GM10847 (cell line): ENCODE measurements at regions not wholly inside any gene's neighbourhood (a gene's known extent, or its start where the extent isn't known, plus 50 kb on each side); places are given as distances from the start of the nearest gene placed in this dataset.

Source experiments
- POLR2A ChIP-seq: IDR thresholded peaks from 2 replicates; pipeline ENCODE4 v1.6.1; 2011; ENCODE audit not compliant: insufficient read length; ENCODE audit errors: extremely low read depth

GRCh38 chr17:71251276-71251675 is 869.5 kb upstream of the SOX9 start:
- TF ChIP-seq POLR2A, result no peak

DNA sequence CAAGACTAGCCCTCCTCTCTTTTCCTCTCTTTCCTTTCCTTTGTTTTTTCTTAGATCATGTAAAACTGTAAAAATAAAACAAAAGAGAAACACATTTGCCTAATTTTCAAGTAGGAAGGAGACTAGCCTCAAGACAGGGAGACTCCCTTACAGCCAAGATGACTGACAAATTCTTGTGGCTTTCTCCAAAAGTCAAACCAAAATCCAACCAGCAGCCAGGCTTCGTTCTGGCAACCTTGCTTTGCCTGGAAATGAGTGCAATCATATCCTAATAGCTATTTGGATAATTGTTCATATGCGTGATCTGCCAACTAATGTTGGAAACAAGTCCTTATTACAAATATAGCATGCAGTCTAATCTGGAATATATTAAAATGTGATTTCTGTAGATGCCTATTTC is 868.9 kb upstream of the SOX9 start:
- no peak for TF ChIP-seq POLR2A

GRCh38 chr17:71252436-71252835 is 868.4 kb upstream of the SOX9 start:
- no peak for TF ChIP-seq POLR2A

DNA sequence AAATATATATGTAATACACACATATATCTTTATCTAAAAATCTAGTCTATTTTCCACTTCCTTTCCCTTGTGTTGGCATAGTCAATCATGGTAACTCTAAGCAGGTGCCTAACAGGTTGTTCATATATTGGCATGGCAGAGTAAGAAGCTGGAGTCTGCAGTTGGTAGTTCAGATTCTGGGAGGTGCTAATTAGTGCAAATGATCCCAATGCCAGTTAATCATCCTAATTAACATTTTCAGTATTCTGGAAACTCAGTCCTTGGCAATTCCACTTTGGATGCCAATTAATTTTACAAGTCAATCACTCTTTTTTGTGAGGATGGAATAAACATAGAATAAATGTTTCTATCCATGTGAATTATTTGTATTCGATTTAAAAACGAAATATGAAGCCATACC is 863.7 kb upstream of the SOX9 start:
- TF ChIP-seq POLR2A, result no peak

GRCh38 chr17:71260366-71260940 is 860.4 kb upstream of the SOX9 start:
- no peak for TF ChIP-seq POLR2A

DNA sequence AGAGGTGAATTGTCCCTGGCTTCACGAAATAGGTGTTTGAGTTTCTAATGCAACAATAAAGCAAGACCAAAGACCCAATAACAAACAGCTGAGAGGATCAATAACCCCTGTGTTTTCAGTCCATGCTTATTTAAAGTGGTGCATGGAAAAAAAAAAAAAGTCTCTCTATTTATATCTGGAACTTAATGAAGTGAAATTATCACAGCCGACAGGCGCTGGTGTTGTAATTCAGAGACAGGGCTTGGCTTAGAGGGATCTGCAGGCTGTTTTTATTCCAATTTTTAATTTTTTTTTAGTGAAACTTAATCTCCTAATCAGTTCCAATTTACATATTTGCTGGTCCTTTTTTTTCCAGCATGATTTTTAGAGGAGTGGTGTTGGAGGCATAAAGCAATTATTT is 858.2 kb upstream of the SOX9 start:
- TF ChIP-seq POLR2A, result no peak

DNA sequence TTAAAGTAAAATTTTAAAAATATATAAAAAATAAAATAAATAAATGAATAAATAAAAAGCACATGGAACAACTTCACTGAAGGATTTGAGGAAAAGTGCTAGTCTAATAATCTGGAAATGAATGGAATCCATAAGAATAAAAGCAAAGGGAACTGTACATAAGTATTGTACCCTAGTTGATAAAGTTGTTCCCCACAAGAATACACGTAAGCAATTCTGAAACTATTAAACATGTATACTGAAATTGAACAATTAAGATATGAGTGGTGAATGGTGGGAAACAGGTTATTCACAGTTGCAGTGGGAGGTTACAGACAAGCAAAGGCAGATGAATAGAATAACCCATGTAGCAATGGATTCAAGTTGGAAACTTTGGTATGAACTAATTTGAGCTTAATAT is 853.2 kb upstream of the SOX9 start:
- TF ChIP-seq POLR2A, result no peak

GRCh38 chr17:71269201-71269600 is 851.6 kb upstream of the SOX9 start:
- no peak for TF ChIP-seq POLR2A

- TF ChIP-seq POLR2A, result no peak
These were observed 847.4 kb upstream of the SOX9 start for GRCh38 chr17:71273441-71273840.

DNA sequence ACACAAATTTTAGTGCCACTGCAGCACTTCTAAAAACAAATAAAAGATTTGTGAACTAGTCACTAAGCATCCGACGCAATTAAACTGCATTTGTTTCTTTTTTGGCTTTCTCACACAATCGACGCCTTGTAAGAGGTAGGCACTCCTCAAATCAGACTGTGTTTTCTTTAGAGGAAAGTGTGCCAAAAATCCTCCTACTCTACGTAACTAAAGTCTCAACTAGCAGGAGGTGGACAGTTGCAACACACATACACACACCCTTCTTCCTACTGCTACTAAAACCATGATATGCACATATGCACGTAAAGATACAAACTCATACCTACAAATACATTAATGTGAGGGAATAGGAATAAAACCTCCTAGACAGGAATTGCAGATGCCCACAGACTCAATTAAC is 844.7 kb upstream of the SOX9 start:
- no peak for TF ChIP-seq POLR2A

- no peak for TF ChIP-seq POLR2A
These were observed 837.3 kb upstream of the SOX9 start for GRCh38 chr17:71283486-71283885.

DNA sequence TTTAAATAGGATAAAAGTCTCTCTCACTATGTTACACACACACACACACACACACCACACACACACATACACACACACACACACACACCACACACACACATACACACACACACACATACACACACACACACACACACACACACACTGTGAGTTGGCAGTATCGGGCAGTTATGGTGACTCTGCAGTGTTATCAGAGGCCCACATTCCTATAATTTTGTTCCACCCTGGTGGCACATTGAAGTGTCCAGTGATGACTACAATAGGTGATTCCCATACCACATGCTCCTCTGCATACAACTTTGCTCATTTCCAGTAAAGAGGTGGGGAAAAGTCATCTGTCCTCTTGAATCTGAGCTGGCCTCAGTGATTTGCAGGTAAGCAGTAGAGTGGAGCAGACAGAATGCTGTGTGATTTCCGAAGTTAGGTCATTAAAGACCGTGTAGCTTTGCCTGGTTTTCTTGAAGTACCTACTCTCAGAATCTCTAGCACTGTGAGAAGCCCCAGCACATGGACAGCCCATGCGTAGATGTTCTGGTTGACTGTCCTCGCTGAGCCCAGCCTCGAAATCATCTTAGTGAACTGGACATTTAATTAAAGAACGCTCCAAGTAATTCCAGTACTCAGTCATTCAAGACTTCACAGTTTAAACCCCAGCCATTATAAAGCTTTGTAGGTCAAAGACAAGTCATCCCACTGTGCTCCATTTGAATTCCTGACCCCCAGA is 836.6 kb upstream of the SOX9 start:
- TF ChIP-seq POLR2A, result no peak

- TF ChIP-seq POLR2A, result no peak
These were observed 834.2 kb upstream of the SOX9 start for GRCh38 chr17:71286625-71287024.

DNA sequence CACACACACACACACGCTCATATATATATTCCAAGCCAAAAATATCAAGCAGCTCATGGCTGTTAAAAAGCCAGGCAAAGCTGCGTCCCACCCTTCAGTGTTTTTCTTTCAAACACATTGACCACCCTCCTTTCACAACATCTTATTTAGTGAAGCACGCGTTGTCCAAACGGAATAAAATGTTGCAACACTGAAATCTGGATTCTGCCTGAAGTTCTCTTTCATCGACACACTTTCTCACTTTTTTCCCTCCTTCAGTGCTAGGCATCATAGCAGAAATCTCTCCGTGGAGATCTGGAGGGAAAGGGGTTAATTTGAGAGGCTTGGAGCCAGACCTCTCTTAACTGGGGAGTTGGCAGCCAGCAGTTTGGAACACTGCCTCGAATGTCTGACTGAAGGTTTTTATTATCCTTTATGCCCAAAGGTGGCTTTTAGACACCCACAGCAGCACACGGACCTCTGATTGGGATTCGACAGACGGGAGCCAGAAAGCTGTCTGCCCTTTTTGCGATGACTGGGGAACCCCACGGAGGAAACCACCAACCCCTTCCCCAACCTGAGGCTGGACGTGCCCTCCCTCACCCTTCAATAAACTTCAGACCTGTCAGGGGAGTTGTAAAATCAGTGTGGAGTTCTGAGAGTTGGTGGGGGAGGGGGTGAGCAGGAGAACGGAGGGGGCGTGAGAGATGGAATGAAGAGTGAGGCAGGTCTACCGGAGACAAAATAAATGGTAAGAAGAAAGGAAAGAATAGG is 833.6 kb upstream of the SOX9 start:
- TF ChIP-seq POLR2A, result no peak

- no peak for TF ChIP-seq POLR2A
These were observed 828.8 kb upstream of the SOX9 start for GRCh38 chr17:71292006-71292405.

DNA sequence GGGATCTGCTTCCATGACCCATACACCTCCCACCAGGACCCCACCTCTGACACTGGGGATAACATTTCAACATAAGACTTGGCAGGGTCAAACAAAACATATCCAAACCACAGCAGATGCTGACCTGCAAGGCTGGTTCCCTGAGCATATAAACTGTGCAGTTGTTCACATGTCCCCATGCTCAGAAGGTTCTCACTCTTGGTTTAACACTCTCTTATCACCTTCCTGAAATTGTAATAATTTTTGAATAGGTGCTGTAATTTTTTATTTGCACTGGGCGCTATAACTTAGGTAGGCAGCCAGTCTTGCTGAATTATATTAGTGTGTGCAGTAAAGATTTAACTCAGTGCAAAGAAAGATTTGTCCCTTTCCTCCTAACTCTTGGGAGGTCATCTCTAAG is 824.8 kb upstream of the SOX9 start:
- no peak for TF ChIP-seq POLR2A
